Activated naive CD4-positive, alpha-beta T cell treated with anti-CD3 and anti-CD28 coated beads, Interleukin-2, amount 10 ng/mL, durations not matched to agents 7 days and 5 days (primary cell): ENCODE measurements at regions not wholly inside any gene's neighbourhood (a gene's known extent, or its start where the extent isn't known, plus 50 kb on each side); places are given as distances from the start of the nearest gene placed in this dataset.

Source experiments
- CTCF ChIA-PET: fragments of 350-600 bp; sonication (Branson Sonifier 250); formaldehyde crosslinking; loops from one replicate; lab custom pipeline; 2021; ENCODE audit warnings: antibody characterized with exemption; lab: Charles Lee
- DNase-seq: peaks from one replicate; pipeline ENCODE4 v3.0.0-alpha.2; 2020
- H3K27ac Mint-ChIP-seq: one replicate; pipeline ENCODE4 v1.8.0; 2021; ENCODE audit warnings: mild to moderate bottlenecking, moderate library complexity, mixed read lengths
- H3K27me3 Mint-ChIP-seq: one replicate; pipeline ENCODE4 v1.8.0; 2021; ENCODE audit warnings: mild to moderate bottlenecking, mixed read lengths
- H3K36me3 Mint-ChIP-seq: one replicate; pipeline ENCODE4 v1.8.0; 2021; ENCODE audit warnings: mixed read lengths
- H3K4me1 Mint-ChIP-seq: one replicate; pipeline ENCODE4 v1.8.0; 2021; ENCODE audit warnings: mixed read lengths
- H3K4me3 Mint-ChIP-seq: one replicate; pipeline ENCODE4 v1.8.0; 2021; ENCODE audit warnings: mild to moderate bottlenecking, moderate library complexity, mixed read lengths
- H3K9me3 Mint-ChIP-seq: one replicate; pipeline ENCODE4 v1.8.0; 2021; ENCODE audit warnings: mixed read lengths

DNA sequence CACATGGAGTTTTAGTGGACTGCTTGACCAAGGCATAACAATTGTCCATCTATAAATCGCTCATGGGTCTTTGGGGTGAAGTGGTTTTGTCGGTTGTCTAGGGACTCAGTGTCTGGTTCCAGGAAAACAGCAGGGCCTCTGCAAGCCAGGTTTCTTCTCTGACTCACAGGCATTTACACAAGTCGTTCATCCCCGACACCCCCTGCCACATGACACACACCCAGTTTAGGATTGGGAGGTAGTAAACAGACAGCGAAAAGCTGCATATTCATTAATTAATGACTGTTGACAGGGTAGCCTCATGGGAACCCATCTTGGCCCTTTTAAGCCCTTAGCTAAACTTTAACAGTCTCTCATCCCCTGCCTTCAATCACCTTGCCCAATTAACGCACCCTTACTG, 194.8 kb upstream of the ACVR2A start:
- Mint-ChIP-seq H3K27ac (no peak overlapping the region), H3K36me3 (no peaks in the 10 kb centered on the region), H3K27me3 (no peaks in the 10 kb centered on the region), H3K9me3 (no peaks in the 10 kb centered on the region), H3K4me1 (no peaks in the 10 kb centered on the region), H3K4me3 (no peak overlapping the region)
- DNase-seq = no peak
- CTCF ChIA-PET = interaction anchor here (0.5 kb wide), 1 partner anchor 87 kb away, joined by 3 read pairs; no protein-coding TSS in a partner anchor

- H3K9me3 Mint-ChIP-seq = no peaks in the 10 kb centered on the region
- H3K4me1 Mint-ChIP-seq = no peaks in the 10 kb centered on the region
- no peak overlapping the region for H3K27ac Mint-ChIP-seq
- DNase-seq = no peak
- CTCF ChIA-PET = interaction anchor here (0.5 kb wide), 1 partner anchor 87 kb away, joined by 3 read pairs; no protein-coding TSS in a partner anchor
- no peaks in the 10 kb centered on the region for H3K27me3 Mint-ChIP-seq
- no peak overlapping the region for H3K4me3 Mint-ChIP-seq
- no peaks in the 10 kb centered on the region for H3K36me3 Mint-ChIP-seq
Observed at GRCh38 chr2:147649286-147649685, 195.5 kb upstream of the ACVR2A start.

- CTCF ChIA-PET = no interaction called here
- H3K27me3 Mint-ChIP-seq = no peaks in the 10 kb centered on the region
- H3K27ac Mint-ChIP-seq = no peak overlapping the region
- DNase-seq = no peak
- H3K36me3 Mint-ChIP-seq = no peaks in the 10 kb centered on the region
- H3K4me3 Mint-ChIP-seq = no peak overlapping the region
- H3K4me1 Mint-ChIP-seq = no peaks in the 10 kb centered on the region
- no peaks in the 10 kb centered on the region for H3K9me3 Mint-ChIP-seq
Observed at GRCh38 chr2:147648471-147648870, 196.4 kb upstream of the ACVR2A start.

DNA sequence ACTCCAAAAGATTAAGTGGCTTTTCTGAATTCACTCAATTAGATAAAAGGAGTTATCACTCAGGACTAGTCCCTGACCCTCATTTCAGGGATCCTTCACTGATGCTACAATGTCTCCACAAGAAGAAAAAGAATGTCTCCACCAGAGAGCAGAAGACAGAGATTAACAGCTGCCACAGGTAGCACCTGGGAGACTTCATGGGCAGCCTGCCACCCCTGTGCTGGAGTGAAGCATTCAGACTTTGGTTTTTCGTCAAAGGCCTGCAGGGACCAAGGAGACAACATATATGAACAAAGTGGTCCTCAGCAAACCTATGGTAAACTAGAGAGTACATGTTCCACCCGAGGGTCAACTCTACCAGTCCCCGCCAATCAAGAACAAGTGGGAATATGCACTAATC, 197.0 kb upstream of the ACVR2A start:
- no peak for DNase-seq
- Mint-ChIP-seq H3K36me3 (no peaks in the 10 kb centered on the region), H3K27me3 (no peaks in the 10 kb centered on the region), H3K27ac (no peak overlapping the region), H3K4me3 (no peak overlapping the region), H3K4me1 (no peaks in the 10 kb centered on the region), H3K9me3 (no peaks in the 10 kb centered on the region)
- CTCF ChIA-PET = no interaction called here

GRCh38 chr2:147646818-147647468, 197.9 kb upstream of the ACVR2A start:
- Mint-ChIP-seq H3K4me1 (no peaks in the 10 kb centered on the region), H3K9me3 (no peaks in the 10 kb centered on the region), H3K27me3 (no peaks in the 10 kb centered on the region), H3K4me3 (no peak overlapping the region), H3K36me3 (no peaks in the 10 kb centered on the region), H3K27ac (no peak overlapping the region)
- CTCF ChIA-PET = no interaction called here
- no peak for DNase-seq

DNA sequence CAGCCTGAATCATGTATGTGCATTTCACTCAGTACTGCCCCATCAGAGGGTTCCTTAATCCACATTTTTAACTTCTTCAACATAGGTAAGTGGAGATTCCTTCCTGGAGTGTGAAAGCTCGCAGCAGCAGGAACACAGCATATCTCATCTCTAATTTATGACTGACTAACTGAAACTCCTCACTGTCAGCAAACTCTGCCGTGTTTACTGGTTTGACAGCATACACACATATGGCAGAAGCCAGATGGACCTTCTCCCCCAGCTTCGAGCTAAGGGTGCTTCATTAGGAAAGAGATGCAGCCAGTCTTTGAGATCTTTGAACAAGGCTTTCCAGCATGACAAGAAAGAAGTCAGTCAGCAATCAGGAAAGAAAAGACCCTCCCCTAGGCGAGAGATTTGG, 200.3 kb upstream of the ACVR2A start:
- no peaks in the 10 kb centered on the region for H3K36me3 Mint-ChIP-seq
- no peak for DNase-seq
- no peaks in the 10 kb centered on the region for H3K4me1 Mint-ChIP-seq
- no peak overlapping the region for H3K4me3 Mint-ChIP-seq
- no peak overlapping the region for H3K27ac Mint-ChIP-seq
- H3K9me3 Mint-ChIP-seq = no peaks in the 10 kb centered on the region
- no peaks in the 10 kb centered on the region for H3K27me3 Mint-ChIP-seq
- CTCF ChIA-PET = no interaction called here

DNA sequence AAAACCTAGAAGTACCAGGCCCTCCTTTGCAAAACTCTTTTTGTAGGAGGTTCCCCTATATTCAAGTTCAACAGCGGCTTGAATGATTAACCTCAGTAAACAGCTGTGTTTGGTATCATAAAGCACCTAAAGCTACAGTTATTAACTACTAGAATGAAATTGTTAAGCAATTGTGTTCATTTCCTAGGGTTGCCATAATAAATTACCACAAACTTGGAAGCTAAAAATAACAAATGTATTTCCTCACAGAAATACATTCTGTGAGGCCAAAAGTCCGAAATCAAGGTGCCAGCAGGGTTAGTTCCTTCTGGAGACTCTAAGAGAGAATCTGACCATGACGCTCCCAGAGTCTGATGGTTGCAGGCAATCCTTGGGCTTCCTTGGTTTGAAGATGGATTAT, 202.1 kb upstream of the ACVR2A start:
- Mint-ChIP-seq H3K36me3 (no peaks in the 10 kb centered on the region), H3K9me3 (no peaks in the 10 kb centered on the region), H3K4me1 (no peaks in the 10 kb centered on the region), H3K27me3 (peaks cover 4% of the 10 kb centered on the region), H3K4me3 (no peak overlapping the region), H3K27ac (no peak overlapping the region)
- CTCF ChIA-PET = interaction anchor here (0.6 kb wide), 1 partner anchor 21 kb away, joined by 3 read pairs; no protein-coding TSS in a partner anchor
- no peak for DNase-seq

GRCh38 chr2:147641651-147642050, 203.2 kb upstream of the ACVR2A start:
- Mint-ChIP-seq H3K4me1 (peaks cover 3% of the 10 kb centered on the region), H3K9me3 (no peaks in the 10 kb centered on the region), H3K4me3 (no peak overlapping the region), H3K36me3 (no peaks in the 10 kb centered on the region), H3K27ac (no peak overlapping the region), H3K27me3 (peaks cover 4% of the 10 kb centered on the region)
- CTCF ChIA-PET = no interaction called here
- no peak for DNase-seq

GRCh38 chr2:147639891-147640290, 204.9 kb upstream of the ACVR2A start:
- H3K27me3 Mint-ChIP-seq = peaks cover 4% of the 10 kb centered on the region
- H3K4me1 Mint-ChIP-seq = peaks cover 7% of the 10 kb centered on the region
- H3K9me3 Mint-ChIP-seq = no peaks in the 10 kb centered on the region
- CTCF ChIA-PET = no interaction called here
- no peak for DNase-seq
- no peak overlapping the region for H3K27ac Mint-ChIP-seq
- H3K4me3 Mint-ChIP-seq = no peak overlapping the region
- H3K36me3 Mint-ChIP-seq = no peaks in the 10 kb centered on the region

GRCh38 chr2:147639386-147639785, 205.4 kb upstream of the ACVR2A start:
- H3K27me3 Mint-ChIP-seq = peaks cover 4% of the 10 kb centered on the region

GRCh38 chr2:147636886-147637285, 207.9 kb upstream of the ACVR2A start:
- no peaks in the 10 kb centered on the region for H3K36me3 Mint-ChIP-seq
- peaks cover 4% of the 10 kb centered on the region for H3K27me3 Mint-ChIP-seq
- no peaks in the 10 kb centered on the region for H3K9me3 Mint-ChIP-seq
- DNase-seq = no peak
- no peak overlapping the region for H3K4me3 Mint-ChIP-seq
- H3K4me1 Mint-ChIP-seq = peaks cover 7% of the 10 kb centered on the region
- H3K27ac Mint-ChIP-seq = no peak overlapping the region
- CTCF ChIA-PET = interaction anchor here (0.8 kb wide), 1 partner anchor 30 kb away, joined by 3 read pairs; no protein-coding TSS in a partner anchor

More at GRCh38 chr2:147639386-147639785, 205.4 kb upstream of the ACVR2A start:
- CTCF ChIA-PET = no interaction called here
- H3K27ac Mint-ChIP-seq = no peak overlapping the region
- DNase-seq = no peak
- H3K9me3 Mint-ChIP-seq = no peaks in the 10 kb centered on the region
- H3K4me3 Mint-ChIP-seq = no peak overlapping the region
- no peaks in the 10 kb centered on the region for H3K36me3 Mint-ChIP-seq
- H3K4me1 Mint-ChIP-seq = peaks cover 7% of the 10 kb centered on the region

GRCh38 chr2:147636238-147636882, 208.5 kb upstream of the ACVR2A start:
- no peaks in the 10 kb centered on the region for H3K9me3 Mint-ChIP-seq
- CTCF ChIA-PET = interaction anchor here (0.8 kb wide), 1 partner anchor 30 kb away, joined by 3 read pairs; no protein-coding TSS in a partner anchor
- no peak for DNase-seq
- H3K27me3 Mint-ChIP-seq = peaks cover 4% of the 10 kb centered on the region
- no peak overlapping the region for H3K27ac Mint-ChIP-seq
- no peak overlapping the region for H3K4me3 Mint-ChIP-seq
- H3K36me3 Mint-ChIP-seq = no peaks in the 10 kb centered on the region
- H3K4me1 Mint-ChIP-seq = peaks cover 7% of the 10 kb centered on the region

DNA sequence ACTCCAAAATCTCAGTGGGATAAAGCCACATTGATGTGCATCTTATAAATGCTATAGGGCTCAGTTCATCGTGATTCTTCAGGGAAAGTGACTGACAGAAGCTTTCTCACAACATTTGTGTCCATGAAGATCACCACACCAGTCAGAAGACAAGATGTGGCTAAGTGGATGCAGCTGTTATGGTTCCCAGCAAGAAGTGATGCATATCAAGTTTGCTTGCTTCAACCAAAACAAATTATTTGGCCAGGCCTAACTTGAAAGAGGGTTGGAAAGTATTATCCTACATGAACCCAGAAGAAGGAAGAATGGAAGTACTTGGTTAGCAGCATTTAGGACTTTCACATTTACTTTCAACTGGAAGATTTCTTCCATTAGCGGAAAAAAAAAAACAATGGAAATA, 210.0 kb upstream of the ACVR2A start:
- H3K4me1 Mint-ChIP-seq = peaks cover 7% of the 10 kb centered on the region
- no peak overlapping the region for H3K4me3 Mint-ChIP-seq
- H3K9me3 Mint-ChIP-seq = no peaks in the 10 kb centered on the region
- H3K36me3 Mint-ChIP-seq = no peaks in the 10 kb centered on the region
- no peak for DNase-seq
- no peak overlapping the region for H3K27ac Mint-ChIP-seq
- peaks cover 4% of the 10 kb centered on the region for H3K27me3 Mint-ChIP-seq
- CTCF ChIA-PET = interaction anchor here (0.9 kb wide), 1 partner anchor 24 kb away, joined by 3 read pairs; no protein-coding TSS in a partner anchor

- CTCF ChIA-PET = interaction anchor here (1.2 to 1.4 kb wide), 2 partner anchors 23 to 24 kb away, joined by 3 read pairs; no protein-coding TSS in a partner anchor
- Mint-ChIP-seq H3K27me3 (no peaks in the 10 kb centered on the region), H3K27ac (no peak overlapping the region), H3K4me3 (no peak overlapping the region), H3K9me3 (no peaks in the 10 kb centered on the region), H3K4me1 (peaks cover 14% of the 10 kb centered on the region), H3K36me3 (peaks cover 3% of the 10 kb centered on the region)
- no peak for DNase-seq
Observed at GRCh38 chr2:147632198-147632597, 212.6 kb upstream of the ACVR2A start.

- no peaks in the 10 kb centered on the region for H3K27me3 Mint-ChIP-seq
- peaks cover 10% of the 10 kb centered on the region for H3K4me1 Mint-ChIP-seq
- CTCF ChIA-PET = no interaction called here
- peak overlapping the region; percentile 84 for H3K27ac Mint-ChIP-seq
- peaks cover 3% of the 10 kb centered on the region for H3K36me3 Mint-ChIP-seq
- DNase-seq = no peak
- H3K4me3 Mint-ChIP-seq = no peak overlapping the region
- no peaks in the 10 kb centered on the region for H3K9me3 Mint-ChIP-seq
Observed at GRCh38 chr2:147631294-147631693, 213.5 kb upstream of the ACVR2A start.
